ENCODE measurements at regions not wholly inside any gene's neighbourhood (a gene's known extent, or its start where the extent isn't known, plus 50 kb on each side); places are given as distances from the start of the nearest gene placed in this dataset.

- no peaks in the 10 kb centered on the region for H3K36me3 ChIP-seq (replicated peaks in 1 of 2; ENCODE audit: control insufficient read depth in 1 of 2, insufficient read depth in 2 of 2, low read length in 1 of 2)
- no peaks in the 10 kb centered on the region for H3K9me2 ChIP-seq
- peaks cover 0 to 3% of the 10 kb centered on the region in 2 experiments; a peak in 1 of 4 replicates for H3K4me1 ChIP-seq (ENCODE audit: control insufficient read depth in 1 of 2, insufficient read depth in 2 of 2, low read depth in 1 of 2, low read length in 1 of 2)
- ChIA-PET CTCF (no interaction called here), POLR2A (no interaction called here)
- WGBS (ENCODE audit: low lambda C conversion rate): 68% methylated on average over 6 of the region's 6 CpGs
- H3K4me3 ChIP-seq (ENCODE audit: low read depth in 2 of 2, low read length in 1 of 2): no peak overlapping the region
- no peak for DNase-seq
- H3K27ac ChIP-seq (ENCODE audit: low read depth in 2 of 2, low read length in 1 of 2): no peak overlapping the region
- TF ChIP-seq JUND (IDR thresholded peaks at IDR 0.05): no peak
- no peak overlapping the region for H3K9ac ChIP-seq
- H3K4me2 ChIP-seq: no peak overlapping the region
- H3K79me2 ChIP-seq (ENCODE audit: insufficient read depth): no peaks in the 10 kb centered on the region
- no peak overlapping the region for H2AFZ ChIP-seq (ENCODE audit: low read depth)
- no peaks in the 10 kb centered on the region for H3K27me3 ChIP-seq (ENCODE audit: insufficient read depth)
- no peaks in the 10 kb centered on the region for H4K20me1 ChIP-seq (ENCODE audit: insufficient read depth)
- no peaks in the 10 kb centered on the region for H3F3A ChIP-seq (replicated peaks; ENCODE audit: insufficient read depth)
- H3K9me3 ChIP-seq: no peaks in the 10 kb centered on the region
Measured at GRCh38 chr17:27951872-27952271, 58.7 kb upstream of the LYRM9 start.

- Histone ChIP-seq H4K20me1 (ENCODE audit: insufficient read depth) (no peaks in the 10 kb centered on the region), H3K9me2 (no peaks in the 10 kb centered on the region), H3F3A (replicated peaks; ENCODE audit: insufficient read depth) (no peaks in the 10 kb centered on the region), H3K4me3 (ENCODE audit: low read depth in 2 of 2, low read length in 1 of 2) (no peak overlapping the region), H3K27ac (ENCODE audit: low read depth in 2 of 2, low read length in 1 of 2) (no peak overlapping the region), H3K36me3 (replicated peaks in 1 of 2; ENCODE audit: control insufficient read depth in 1 of 2, insufficient read depth in 2 of 2, low read length in 1 of 2) (no peaks in the 10 kb centered on the region), H2AFZ (ENCODE audit: low read depth) (no peak overlapping the region), H3K9ac (no peak overlapping the region), H3K4me2 (no peak overlapping the region), H3K27me3 (ENCODE audit: insufficient read depth) (no peaks in the 10 kb centered on the region), H3K4me1 (ENCODE audit: control insufficient read depth in 1 of 2, insufficient read depth in 2 of 2, low read depth in 1 of 2, low read length in 1 of 2) (peaks cover 0 to 8% of the 10 kb centered on the region in 2 experiments; a peak in 1 of 4 replicates), H3K79me2 (ENCODE audit: insufficient read depth) (no peaks in the 10 kb centered on the region), H3K9me3 (no peaks in the 10 kb centered on the region)
- ChIA-PET CTCF (no interaction called here), POLR2A (no interaction called here)
- TF ChIP-seq EP300 (IDR thresholded peaks at IDR 0.05; ENCODE audit: borderline replicate concordance in 1 of 2, low read depth in 1 of 2, low read length in 1 of 2): no peak
- TF ChIP-seq FOXJ3 (CRISPR knock-in tag; IDR thresholded peaks at IDR 0.05): no peak
- no peak for TF ChIP-seq FOXM1 (IDR thresholded peaks at IDR 0.05; ENCODE audit: low read depth)
- no peak for TF ChIP-seq CTCF (IDR thresholded peaks at IDR 0.05)
- no peak for TF ChIP-seq SMC3 (IDR thresholded peaks at IDR 0.05; ENCODE audit: low read depth, low read length)
- no peak for TF ChIP-seq MAX (IDR thresholded peaks at IDR 0.05; ENCODE audit: low read depth)
- no peak for TF ChIP-seq RXRA (IDR thresholded peaks at IDR 0.05; ENCODE audit: borderline replicate concordance, low read depth)
- no peak for TF ChIP-seq JUND (IDR thresholded peaks at IDR 0.05)
- TF ChIP-seq RCOR1 (IDR thresholded peaks at IDR 0.05; ENCODE audit: low read length): no peak
- WGBS (ENCODE audit: low lambda C conversion rate): 53% methylated on average over 7 of the region's 7 CpGs
- no peak for DNase-seq
Measured at GRCh38 chr17:27952366-27952765, 59.2 kb upstream of the LYRM9 start.

Measured in SK-N-SH (cell line).